H9 (cell line): ENCODE measurements at regions not wholly inside any gene's neighbourhood (a gene's known extent, or its start where the extent isn't known, plus 50 kb on each side); places are given as distances from the start of the nearest gene placed in this dataset.

Source experiments
- DNase-seq: peaks from one replicate; pipeline ENCODE4 v3.0.0-alpha.2; 2017
- H2AFZ ChIP-seq: one replicate; pipeline ENCODE4 v1.6.1; 2013; ENCODE audit warnings: mild to moderate bottlenecking, low read length, control low read depth, moderate library complexity
- H2AK5ac ChIP-seq: 2 replicates; pipeline ENCODE4 v1.6.1; 2013; ENCODE audit warnings: low read length, control low read depth, mixed read lengths; ENCODE audit not compliant: insufficient read length
- H2BK120ac ChIP-seq: one replicate; pipeline ENCODE4 v1.6.1; 2013; ENCODE audit warnings: low read depth, mild to moderate bottlenecking, low read length, control low read depth, inconsistent platforms; ENCODE audit not compliant: poor library complexity, severe bottlenecking
- H2BK12ac ChIP-seq: 2 replicates; pipeline ENCODE4 v1.6.1; 2013; ENCODE audit warnings: low read length, control low read depth, mixed read lengths, low read depth; ENCODE audit not compliant: insufficient read length
- H2BK15ac ChIP-seq: 2 replicates; pipeline ENCODE4 v1.6.1; 2013; ENCODE audit warnings: low read depth, low read length, control low read depth
- H2BK20ac ChIP-seq: one replicate; pipeline ENCODE4 v1.6.1; 2013; ENCODE audit warnings: low read depth, mild to moderate bottlenecking, low read length, control low read depth, inconsistent platforms; ENCODE audit not compliant: poor library complexity, severe bottlenecking
- H2BK5ac ChIP-seq: 2 replicates; pipeline ENCODE4 v1.6.1; 2013; ENCODE audit warnings: low read length, control low read depth, mixed read lengths; ENCODE audit not compliant: insufficient read length
- H3K14ac ChIP-seq: 2 replicates; pipeline ENCODE4 v1.6.1; 2013; ENCODE audit warnings: low read length, control low read depth; ENCODE audit not compliant: insufficient read depth
- H3K18ac ChIP-seq: 2 replicates; pipeline ENCODE4 v1.6.1; 2013; ENCODE audit warnings: low read depth, mild to moderate bottlenecking, mixed read lengths, low read length, control low read depth; ENCODE audit not compliant: insufficient read length
- H3K23ac ChIP-seq: 2 replicates; pipeline ENCODE4 v1.6.1; 2013; ENCODE audit warnings: low read length, control low read depth, mixed read lengths, low read depth; ENCODE audit not compliant: insufficient read length
- H3K23me2 ChIP-seq: 2 replicates; pipeline ENCODE4 v1.6.1; 2013; ENCODE audit warnings: low read depth, mild to moderate bottlenecking, mixed read lengths, low read length, control low read depth; ENCODE audit not compliant: insufficient read length, poor library complexity, severe bottlenecking
- H3K27ac ChIP-seq: 2 replicates; pipeline ENCODE4 v1.5.1; 2013; ENCODE audit warnings: low read length, control low read depth, mixed read lengths, low read depth; ENCODE audit not compliant: insufficient read length
- H3K27me3 ChIP-seq: 2 replicates; pipeline ENCODE4 v1.6.1; 2013; ENCODE audit warnings: low read length, control low read depth, inconsistent platforms; ENCODE audit not compliant: insufficient read depth
- H3K4ac ChIP-seq: 2 replicates; pipeline ENCODE4 v1.6.1; 2013; ENCODE audit warnings: low read depth, mild to moderate bottlenecking, control low read depth, inconsistent platforms, low read length, moderate library complexity
- H3K4me1 ChIP-seq: 2 replicates; pipeline ENCODE4 v1.6.1; 2013; ENCODE audit warnings: low read length, control low read depth, inconsistent platforms; ENCODE audit not compliant: insufficient read depth
- H3K4me2 ChIP-seq: 2 replicates; pipeline ENCODE4 v1.6.1; 2013; ENCODE audit warnings: low read length, control low read depth, mixed read lengths; ENCODE audit not compliant: insufficient read length, insufficient read depth
- H3K56ac ChIP-seq: 2 replicates; pipeline ENCODE4 v1.6.1; 2013; ENCODE audit warnings: low read depth, mild to moderate bottlenecking, mixed read lengths, low read length, control low read depth; ENCODE audit not compliant: insufficient read length
- H3K79me1 ChIP-seq: 2 replicates; pipeline ENCODE4 v1.6.1; 2013; ENCODE audit warnings: low read depth, mild to moderate bottlenecking, moderate library complexity, low read length, control low read depth, inconsistent platforms; ENCODE audit not compliant: insufficient read depth, poor library complexity, severe bottlenecking
- H3K79me2 ChIP-seq: 2 replicates; pipeline ENCODE4 v1.6.1; 2013; ENCODE audit warnings: low read length, control low read depth, inconsistent platforms; ENCODE audit not compliant: insufficient read depth
- H3K9ac ChIP-seq: 2 replicates; pipeline ENCODE4 v1.6.1; 2013; ENCODE audit warnings: low read length, control low read depth, mixed read lengths; ENCODE audit not compliant: insufficient read length; ENCODE audit errors: extremely low read depth
- H3K9me3 ChIP-seq: one replicate; pipeline ENCODE4 v1.6.1; 2013; ENCODE audit warnings: low read depth, low read length, inconsistent platforms; ENCODE audit not compliant: control insufficient read depth
- H3T11ph ChIP-seq: one replicate; pipeline ENCODE4 v1.6.1; 2013; ENCODE audit warnings: mild to moderate bottlenecking, low read length, control low read depth, inconsistent platforms
- H4K20me1 ChIP-seq: one replicate; pipeline ENCODE4 v1.6.1; 2013; ENCODE audit not compliant: control insufficient read depth, insufficient read length, insufficient read depth
- H4K5ac ChIP-seq: 2 replicates; pipeline ENCODE4 v1.6.1; 2013; ENCODE audit warnings: low read depth, mild to moderate bottlenecking, mixed read lengths, low read length, control low read depth; ENCODE audit not compliant: insufficient read length
- H4K8ac ChIP-seq: replicated peaks from 2 replicates; pipeline ENCODE4 v1.6.1; 2013; ENCODE audit warnings: low read length, control low read depth, mixed read lengths, low read depth; ENCODE audit not compliant: insufficient read length
- H4K91ac ChIP-seq: 2 replicates; pipeline ENCODE4 v1.6.1; 2013; ENCODE audit warnings: low read depth, mild to moderate bottlenecking, moderate library complexity, mixed read lengths, low read length, control low read depth; ENCODE audit not compliant: insufficient read length
- H3K27ac Mint-ChIP-seq, 3 experiments: 2 replicates in 2 of 3; 3 replicates in 1 of 3; pipeline ENCODE4 v1.8.0; 2020 to 2021; ENCODE audit warnings: mixed read lengths in 3 of 3, mild to moderate bottlenecking in 1 of 3, moderate library complexity in 1 of 3
- H3K27me3 Mint-ChIP-seq: 2 replicates; pipeline ENCODE4 v1.8.0; 2021; ENCODE audit warnings: low read depth, mild to moderate bottlenecking, moderate library complexity, mixed read lengths
- H3K36me3 Mint-ChIP-seq, 3 experiments: 2 replicates in 2 of 3; 3 replicates in 1 of 3; pipeline ENCODE4 v1.8.0; 2020 to 2021; ENCODE audit warnings: low read depth in 3 of 3, mixed read lengths in 3 of 3; ENCODE audit not compliant: insufficient read depth in 1 of 3
- H3K4me1 Mint-ChIP-seq, 2 experiments: 2 replicates each; pipeline ENCODE4 v1.8.0; 2020; ENCODE audit warnings: mixed read lengths in 2 of 2
- H3K4me3 Mint-ChIP-seq, 2 experiments: 2 replicates in 1 of 2; 3 replicates in 1 of 2; pipeline ENCODE4 v1.8.0; 2020 to 2021; ENCODE audit warnings: mild to moderate bottlenecking in 2 of 2, mixed read lengths in 2 of 2, moderate library complexity in 1 of 2
- H3K9me3 Mint-ChIP-seq, 2 experiments: 2 replicates in 1 of 2; 3 replicates in 1 of 2; pipeline ENCODE4 v1.8.0; 2020; ENCODE audit warnings: mild to moderate bottlenecking in 2 of 2, mixed read lengths in 2 of 2, moderate library complexity in 1 of 2
- WGBS: extraction: QIAGEN DNeasy Blood & Tissue Kit; methylation state at CpG from one replicate; pipeline ENCODE4 v1.1.7; 2013; ENCODE audit warnings: missing lambda C conversion rate, low lambda C conversion rate, mixed read lengths; ENCODE audit not compliant: insufficient read length; ENCODE audit errors: extremely low coverage; 5-methylcytosine and 5-hydroxymethylcytosine counted together
- TF ChIP-seq, protein P1 (sequence below): fragments of 200-600 bp; sonication (generic); conservative IDR thresholded peaks from 3 replicates; pipeline ENCODE4 v1.8.0; 2021; ENCODE audit warnings: antibody characterized with exemption, mild to moderate bottlenecking

DNA sequence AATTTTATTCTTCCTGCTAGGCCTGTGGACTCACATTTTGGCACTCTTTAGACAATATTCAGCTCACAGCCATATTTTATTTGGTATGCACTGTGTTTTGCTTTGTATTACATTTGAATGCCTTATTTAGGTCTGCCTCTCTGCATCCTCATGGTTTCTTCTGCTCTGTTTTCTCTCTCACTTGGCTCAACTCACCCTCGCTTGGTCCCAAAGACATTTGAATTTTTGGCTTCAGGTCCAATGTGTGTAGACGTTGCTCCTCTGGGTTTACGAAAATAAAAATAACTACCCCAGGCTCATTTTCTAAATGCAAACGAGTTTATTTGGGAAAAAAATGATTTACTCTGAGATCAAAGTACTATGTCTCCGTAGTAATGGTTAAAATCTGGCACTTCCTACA is 91.1 kb upstream of the REG3A start:
- no peak overlapping the region for H3K4me2 ChIP-seq
- no peaks in the 10 kb centered on the region for H4K20me1 ChIP-seq
- H3K14ac ChIP-seq: no peak overlapping the region
- H3K4me1 ChIP-seq: no peaks in the 10 kb centered on the region
- H2BK12ac ChIP-seq: no peak overlapping the region
- H3K27me3 Mint-ChIP-seq: no peaks in the 10 kb centered on the region; the same call in 1 of the 2 replicates
- H4K8ac ChIP-seq: no peak overlapping the region
- H3K27ac ChIP-seq: no peak overlapping the region
- no peaks in the 10 kb centered on the region for H3K9me3 Mint-ChIP-seq
- DNase-seq: no peak
- H3K18ac ChIP-seq: no peak overlapping the region
- no peak overlapping the region for H4K5ac ChIP-seq
- no peak overlapping the region for H2AK5ac ChIP-seq
- no peaks in the 10 kb centered on the region for H3K9me3 ChIP-seq
- no peak overlapping the region for H3K9ac ChIP-seq
- no peak overlapping the region for H2BK15ac ChIP-seq
- H3K36me3 Mint-ChIP-seq: no peaks in the 10 kb centered on the region
- TF ChIP-seq, protein P1, sequence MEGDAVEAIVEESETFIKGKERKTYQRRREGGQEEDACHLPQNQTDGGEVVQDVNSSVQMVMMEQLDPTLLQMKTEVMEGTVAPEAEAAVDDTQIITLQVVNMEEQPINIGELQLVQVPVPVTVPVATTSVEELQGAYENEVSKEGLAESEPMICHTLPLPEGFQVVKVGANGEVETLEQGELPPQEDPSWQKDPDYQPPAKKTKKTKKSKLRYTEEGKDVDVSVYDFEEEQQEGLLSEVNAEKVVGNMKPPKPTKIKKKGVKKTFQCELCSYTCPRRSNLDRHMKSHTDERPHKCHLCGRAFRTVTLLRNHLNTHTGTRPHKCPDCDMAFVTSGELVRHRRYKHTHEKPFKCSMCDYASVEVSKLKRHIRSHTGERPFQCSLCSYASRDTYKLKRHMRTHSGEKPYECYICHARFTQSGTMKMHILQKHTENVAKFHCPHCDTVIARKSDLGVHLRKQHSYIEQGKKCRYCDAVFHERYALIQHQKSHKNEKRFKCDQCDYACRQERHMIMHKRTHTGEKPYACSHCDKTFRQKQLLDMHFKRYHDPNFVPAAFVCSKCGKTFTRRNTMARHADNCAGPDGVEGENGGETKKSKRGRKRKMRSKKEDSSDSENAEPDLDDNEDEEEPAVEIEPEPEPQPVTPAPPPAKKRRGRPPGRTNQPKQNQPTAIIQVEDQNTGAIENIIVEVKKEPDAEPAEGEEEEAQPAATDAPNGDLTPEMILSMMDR: no peak
- no peak overlapping the region for H4K91ac ChIP-seq
- H3K4me1 Mint-ChIP-seq: peaks cover 0 to 5% of the 10 kb centered on the region in 2 experiments; a peak in 2 of 4 replicates
- H3K56ac ChIP-seq: no peak overlapping the region
- no peak overlapping the region for H2BK120ac ChIP-seq
- WGBS: no CpG with 5 or more reads among the region's 5 CpGs
- H2BK20ac ChIP-seq: no peak overlapping the region
- no peak overlapping the region for H2BK5ac ChIP-seq
- H3K4ac ChIP-seq: no peak overlapping the region
- H3K4me3 Mint-ChIP-seq: no peak overlapping the region
- H3K23me2 ChIP-seq: no peaks in the 10 kb centered on the region
- H3K79me1 ChIP-seq: no peaks in the 10 kb centered on the region
- H3K27ac Mint-ChIP-seq: no peak overlapping the region
- H3K79me2 ChIP-seq: no peaks in the 10 kb centered on the region
- no peak overlapping the region for H2AFZ ChIP-seq
- H3K27me3 ChIP-seq: no peaks in the 10 kb centered on the region
- H3T11ph ChIP-seq: no peak overlapping the region
- no peak overlapping the region for H3K23ac ChIP-seq
